Stomach smooth muscle (tissue), 2 donors: ENCODE measurements at regions not wholly inside any gene's neighbourhood (a gene's known extent, or its start where the extent isn't known, plus 50 kb on each side); places are given as distances from the start of the nearest gene placed in this dataset.
"Not testable (repeated sequence)": the region's sequence is repeated elsewhere in the genome, so short reads cannot be mapped to it uniquely, and the experiment has no call there.

Source experiments
- H3K27ac ChIP-seq: one replicate; pipeline ENCODE4 v1.7.0; 2013; ENCODE audit warnings: mild to moderate bottlenecking, low read length, inconsistent platforms
- H3K27me3 ChIP-seq, 2 donors: one replicate each; pipeline ENCODE4 v1.7.0; 2013; ENCODE audit warnings: low read length in 2 of 2; ENCODE audit not compliant: insufficient read depth in 2 of 2, control insufficient read depth in 1 of 2
- H3K36me3 ChIP-seq, 2 donors: one replicate each; pipeline ENCODE4 v1.7.0; 2013; ENCODE audit warnings: low read length in 2 of 2; ENCODE audit not compliant: control insufficient read depth in 2 of 2, insufficient read depth in 2 of 2
- H3K4me1 ChIP-seq: one replicate; pipeline ENCODE4 v1.7.0; 2013; ENCODE audit warnings: low read length; ENCODE audit not compliant: control insufficient read depth, insufficient read depth
- H3K4me3 ChIP-seq, 2 donors: one replicate each; pipeline ENCODE4 v1.7.0; 2013; ENCODE audit warnings: low read length in 2 of 2
- H3K9ac ChIP-seq, 2 donors: one replicate each; pipeline ENCODE4 v1.7.0; 2013; ENCODE audit warnings: low read length in 2 of 2, mild to moderate bottlenecking in 1 of 2
- H3K9me3 ChIP-seq, 2 donors: one replicate each; pipeline ENCODE4 v1.7.0; 2013; ENCODE audit warnings: low read length in 2 of 2; ENCODE audit not compliant: control insufficient read depth in 2 of 2
- donor health status: healthy.
- donor health status: Pancreatic carcinoma.

DNA sequence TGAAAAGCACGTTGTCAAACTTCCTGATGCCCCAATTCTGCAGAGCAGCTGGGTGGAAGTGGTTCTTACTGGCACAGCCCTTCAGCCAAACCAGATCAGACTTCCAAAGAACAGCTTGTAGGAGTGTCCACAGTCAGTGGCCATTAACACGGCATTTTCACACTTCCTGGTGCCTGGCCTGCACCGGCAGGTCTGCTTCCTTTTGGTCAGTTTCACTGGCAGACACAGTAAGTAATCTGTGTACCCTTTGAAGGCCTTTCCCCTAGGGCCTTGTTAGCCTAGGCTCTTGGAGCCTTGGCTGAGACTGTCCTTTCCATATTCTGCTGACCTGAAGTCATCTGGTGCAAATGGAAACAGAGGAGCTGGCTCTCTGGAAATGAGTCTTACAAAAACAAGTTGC, 297.5 kb upstream of the TNC start:
- Histone ChIP-seq H3K9ac (no peak overlapping the region), H3K27ac (no peak overlapping the region), H3K4me1 (no peaks in the 10 kb centered on the region), H3K9me3 (no peaks in the 10 kb centered on the region), H3K4me3 (no peak overlapping the region), H3K36me3 (no peaks in the 10 kb centered on the region), H3K27me3 (no peaks in the 10 kb centered on the region)

DNA sequence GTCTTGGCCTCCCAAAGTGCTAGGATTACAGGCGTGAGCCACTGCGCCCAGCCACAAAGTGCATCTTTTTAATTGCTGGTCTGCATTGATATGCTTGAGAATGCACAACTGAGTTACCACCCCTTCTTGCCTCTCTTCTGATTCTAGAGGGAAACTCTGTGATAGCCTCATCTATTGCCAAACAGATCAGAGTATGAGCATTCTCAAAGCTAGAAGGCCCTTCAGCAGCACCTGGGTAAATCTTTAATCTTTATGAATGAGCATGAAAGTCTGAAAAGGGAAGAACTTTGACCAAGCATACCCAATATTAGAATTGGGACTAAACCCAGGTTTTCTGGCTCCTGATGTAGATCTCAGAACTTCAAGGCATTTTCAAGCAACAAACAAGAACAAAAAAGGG, 298.3 kb upstream of the TNC start:
- Histone ChIP-seq H3K9me3 (peaks cover 0 to under 1% of the 10 kb centered on the region in 2 donors), H3K4me3 (no peak overlapping the region), H3K9ac (no peak overlapping the region), H3K27me3 (no peaks in the 10 kb centered on the region), H3K4me1 (no peaks in the 10 kb centered on the region), H3K27ac (no peak overlapping the region), H3K36me3 (no peaks in the 10 kb centered on the region)

DNA sequence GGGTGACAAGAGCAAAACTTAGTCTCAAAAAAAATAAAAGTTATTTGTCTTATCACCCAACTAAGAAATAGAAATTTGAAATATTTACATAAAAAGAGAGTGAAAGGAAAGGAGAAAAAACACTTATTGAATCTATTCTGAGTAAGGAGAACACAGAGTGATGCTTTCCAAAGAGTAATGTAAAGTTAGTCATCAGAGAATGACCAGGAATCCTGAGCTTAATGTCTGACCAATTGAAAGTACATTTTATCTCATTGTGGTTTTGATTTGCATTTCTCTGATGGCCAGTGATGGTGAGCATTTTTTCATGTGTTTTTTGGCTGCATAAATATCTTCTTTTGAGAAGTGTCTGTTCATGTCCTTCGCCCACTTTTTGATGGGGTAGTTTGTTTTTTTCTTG, 300.2 kb upstream of the TNC start:
- not testable (repeated sequence) for H3K9ac ChIP-seq, H3K4me3 ChIP-seq, H3K36me3 ChIP-seq, H3K27ac ChIP-seq, H3K27me3 ChIP-seq, H3K4me1 ChIP-seq, H3K9me3 ChIP-seq

DNA sequence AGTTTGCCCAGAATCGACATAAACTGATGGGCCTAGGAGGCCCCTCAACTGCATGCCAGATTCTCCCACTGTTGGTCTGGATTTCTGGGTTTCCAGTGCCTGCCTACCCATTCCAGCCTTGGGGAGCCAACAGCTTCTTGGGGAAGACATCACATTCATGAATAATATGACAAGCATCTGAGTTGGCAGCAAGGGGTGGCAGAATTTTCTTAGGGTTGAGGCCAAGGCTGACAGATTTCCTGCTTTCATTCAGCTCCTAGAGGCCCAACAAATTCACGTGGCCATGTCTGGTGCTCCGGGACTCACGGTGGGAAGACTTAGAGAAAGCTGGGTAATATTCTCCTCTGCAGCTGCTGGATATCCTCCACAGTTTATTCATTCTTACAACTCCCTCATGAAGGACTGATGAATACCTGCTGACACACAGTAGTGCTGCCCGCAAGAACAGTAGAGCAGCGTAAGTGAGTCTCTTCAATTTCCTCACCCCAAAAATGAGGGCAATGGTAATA, 305.0 kb upstream of the TNC start:
- H3K27ac ChIP-seq = no peak overlapping the region
- H3K9ac ChIP-seq = no peak overlapping the region
- H3K9me3 ChIP-seq = peaks cover 0 to 8% of the 10 kb centered on the region in 2 donors
- H3K36me3 ChIP-seq = no peaks in the 10 kb centered on the region
- no peaks in the 10 kb centered on the region for H3K27me3 ChIP-seq
- H3K4me3 ChIP-seq = no peak overlapping the region
- H3K4me1 ChIP-seq = no peaks in the 10 kb centered on the region

DNA sequence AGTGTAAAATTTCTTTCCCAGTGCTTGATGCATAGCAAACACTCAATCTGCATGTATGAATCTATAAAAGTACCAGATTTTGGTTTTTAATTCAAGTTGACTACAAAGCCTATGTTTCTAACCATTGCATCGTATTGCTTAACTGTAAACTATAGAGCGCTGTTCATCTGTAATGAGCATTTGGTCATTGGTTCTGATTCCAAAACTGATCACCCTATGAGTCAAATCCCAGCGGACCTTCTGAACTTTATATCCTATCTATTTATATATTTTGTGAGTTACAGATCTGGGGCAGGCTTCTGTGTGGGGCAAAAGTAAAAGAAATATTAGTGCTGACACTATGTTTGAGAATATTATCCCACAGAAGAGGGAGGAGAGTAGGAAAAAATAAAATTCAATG, 305.7 kb upstream of the TNC start:
- H3K9me3 ChIP-seq = peaks cover 0 to 8% of the 10 kb centered on the region in 2 donors
- no peaks in the 10 kb centered on the region for H3K36me3 ChIP-seq
- H3K4me1 ChIP-seq = no peaks in the 10 kb centered on the region
- H3K27me3 ChIP-seq = no peaks in the 10 kb centered on the region
- H3K4me3 ChIP-seq = no peak overlapping the region
- H3K9ac ChIP-seq = no peak overlapping the region
- H3K27ac ChIP-seq = no peak overlapping the region

DNA sequence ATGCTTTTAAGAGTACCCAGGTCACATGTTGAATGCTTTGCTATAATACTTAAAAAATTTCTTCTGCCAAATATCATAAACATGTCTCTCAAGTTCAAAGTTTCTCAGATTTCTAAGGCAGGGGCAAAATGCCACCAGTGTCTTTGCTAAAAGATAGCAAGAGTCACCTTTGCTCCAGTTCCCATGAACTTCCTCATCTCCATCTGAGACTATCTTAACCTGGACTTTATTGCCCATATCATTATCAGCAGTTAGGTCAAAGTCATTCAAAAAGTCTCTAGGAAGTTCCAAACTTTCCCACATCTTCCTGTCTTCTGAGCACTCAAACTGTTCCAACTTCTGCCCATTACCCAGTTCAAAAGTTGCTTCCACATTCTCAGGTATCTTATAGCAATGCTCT, 307.6 kb upstream of the TNC start:
- Histone ChIP-seq H3K27me3 (no peaks in the 10 kb centered on the region), H3K4me3 (no peak overlapping the region), H3K27ac (no peak overlapping the region), H3K9ac (no peak overlapping the region), H3K4me1 (no peaks in the 10 kb centered on the region), H3K9me3 (peaks cover 0 to 8% of the 10 kb centered on the region in 2 donors), H3K36me3 (no peaks in the 10 kb centered on the region)

DNA sequence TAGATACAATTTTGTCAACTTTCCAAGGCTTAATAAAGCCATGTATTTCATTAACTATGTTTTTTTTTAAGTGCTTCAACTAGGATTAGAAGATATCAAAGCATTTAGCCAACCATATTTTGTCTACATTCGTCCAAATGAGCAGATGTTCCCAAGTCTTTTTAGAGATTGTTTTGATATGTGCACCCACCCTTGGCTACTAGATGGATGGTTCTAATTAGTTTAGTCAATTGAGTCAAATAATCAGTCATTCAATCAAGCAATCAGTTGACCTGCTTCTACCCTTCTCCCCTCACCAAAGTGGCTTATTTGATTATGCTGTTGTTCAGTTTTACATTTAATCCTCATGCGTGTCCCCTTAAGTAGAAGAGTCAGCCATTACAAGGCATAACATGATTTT, 319.5 kb upstream of the TNC start:
- H3K9ac ChIP-seq = no peak overlapping the region
- no peaks in the 10 kb centered on the region for H3K27me3 ChIP-seq
- H3K9me3 ChIP-seq = no peaks in the 10 kb centered on the region
- H3K36me3 ChIP-seq = no peaks in the 10 kb centered on the region
- no peaks in the 10 kb centered on the region for H3K4me1 ChIP-seq
- H3K4me3 ChIP-seq = no peak overlapping the region
- H3K27ac ChIP-seq = no peak overlapping the region

DNA sequence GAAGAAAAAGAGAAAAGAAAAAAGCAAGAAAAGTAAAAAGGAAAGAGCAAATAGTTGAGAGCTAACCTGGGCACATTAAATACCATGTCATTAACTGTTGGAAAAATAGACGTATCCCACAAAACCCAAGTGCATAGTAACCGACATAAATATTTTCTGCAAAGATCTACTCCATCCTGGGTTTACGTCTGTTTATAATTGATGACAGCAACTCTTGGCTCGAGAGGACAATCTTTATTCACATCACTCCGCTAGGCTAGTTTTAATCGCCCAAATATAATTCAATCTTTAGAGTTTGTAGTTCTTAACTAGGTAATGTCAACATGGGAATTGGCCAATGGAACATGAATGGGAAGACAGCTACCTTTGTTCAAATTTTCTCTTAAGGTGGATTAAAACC, 321.7 kb upstream of the TNC start:
- Histone ChIP-seq H3K9ac (no peak overlapping the region), H3K4me1 (no peaks in the 10 kb centered on the region), H3K27ac (no peak overlapping the region), H3K27me3 (no peaks in the 10 kb centered on the region), H3K9me3 (no peaks in the 10 kb centered on the region), H3K4me3 (no peak overlapping the region), H3K36me3 (no peaks in the 10 kb centered on the region)

DNA sequence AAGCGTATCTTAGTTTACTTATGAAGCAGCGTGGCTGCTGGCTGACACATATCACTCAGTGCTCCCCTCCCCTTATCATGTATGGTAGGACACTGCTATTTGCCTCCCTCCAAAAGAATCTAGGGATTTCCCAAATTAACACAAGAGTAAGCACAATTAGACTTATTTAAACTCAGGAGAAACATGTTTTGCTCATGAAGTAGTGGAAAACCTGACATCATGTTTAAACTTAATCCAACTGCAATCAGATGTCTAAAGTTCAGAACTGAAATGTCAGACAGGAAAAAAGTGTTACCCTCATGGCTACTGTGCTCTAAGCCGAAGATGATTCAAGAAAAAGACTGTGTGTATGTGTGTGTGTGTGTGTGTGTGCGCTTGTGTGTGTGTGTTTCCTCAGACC, 324.1 kb upstream of the TNC start:
- H3K27me3 ChIP-seq = no peaks in the 10 kb centered on the region
- H3K27ac ChIP-seq = peak overlapping the region; percentile 4
- no peaks in the 10 kb centered on the region for H3K36me3 ChIP-seq
- H3K4me3 ChIP-seq = no peak overlapping the region
- no peaks in the 10 kb centered on the region for H3K9me3 ChIP-seq
- peaks cover 5% of the 10 kb centered on the region for H3K4me1 ChIP-seq
- H3K9ac ChIP-seq = no peak overlapping the region

DNA sequence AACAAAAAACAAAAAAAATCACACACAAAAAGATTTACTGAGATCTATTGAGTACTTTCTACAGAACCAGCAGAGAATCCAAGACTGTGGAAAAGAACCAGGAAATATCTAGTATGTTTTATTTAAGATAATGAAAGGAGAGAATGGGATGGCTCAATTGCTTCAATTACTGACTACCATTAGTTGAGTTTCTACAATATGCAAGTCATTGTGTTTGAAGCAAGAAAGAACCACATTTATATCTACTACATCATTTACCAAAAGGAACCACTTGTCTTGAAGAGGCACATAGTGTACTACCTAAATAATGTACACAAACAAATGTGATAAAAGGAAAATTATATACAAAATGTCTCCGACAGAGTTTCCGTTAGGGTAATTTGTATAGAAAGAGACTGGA, 325.9 kb upstream of the TNC start:
- Histone ChIP-seq H3K9ac (no peak overlapping the region), H3K4me3 (no peak overlapping the region), H3K4me1 (peaks cover 5% of the 10 kb centered on the region), H3K27me3 (no peaks in the 10 kb centered on the region), H3K27ac (no peak overlapping the region), H3K9me3 (no peaks in the 10 kb centered on the region), H3K36me3 (no peaks in the 10 kb centered on the region)

DNA sequence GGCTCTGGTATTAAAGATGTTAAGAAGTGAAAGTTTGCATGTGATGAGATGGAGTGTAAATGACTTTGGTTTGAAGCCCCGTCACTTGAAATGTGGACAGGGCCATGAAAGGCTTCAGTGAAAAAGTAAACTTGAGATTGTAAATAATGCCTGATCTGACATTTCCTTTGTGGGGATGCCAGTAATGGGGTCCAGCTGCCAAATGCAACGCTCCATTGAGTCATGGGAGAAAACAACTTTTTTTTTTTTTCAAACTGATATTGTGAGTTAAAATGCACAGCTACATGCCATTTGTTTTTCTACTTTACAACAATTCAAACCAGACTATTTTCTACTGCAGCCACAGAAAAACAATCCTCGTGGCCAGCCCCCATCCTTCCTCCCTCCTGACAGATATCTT, 327.0 kb upstream of the TNC start:
- H3K27ac ChIP-seq = no peak overlapping the region
- H3K4me3 ChIP-seq = peak overlapping the region in 1 of 2 donors; percentile 10
- no peaks in the 10 kb centered on the region for H3K9me3 ChIP-seq
- peaks cover 5% of the 10 kb centered on the region for H3K4me1 ChIP-seq
- no peaks in the 10 kb centered on the region for H3K36me3 ChIP-seq
- H3K9ac ChIP-seq = no peak overlapping the region
- H3K27me3 ChIP-seq = no peaks in the 10 kb centered on the region
